HL-60 (cell line): ENCODE measurements at regions not wholly inside any gene's neighbourhood (a gene's known extent, or its start where the extent isn't known, plus 50 kb on each side); places are given as distances from the start of the nearest gene placed in this dataset.

Experiments
- DNase-seq, 2 experiments: peaks; one replicate each; pipeline ENCODE4 v3.0.0-alpha.2; 2010 to 2020; ENCODE audit warnings: low read depth in 1 of 2, low spot score in 1 of 2
- H3K27ac ChIP-seq: fragments of 250-450 bp; sonication (Bioruptor Pico); replicated peaks from 2 replicates; pipeline ENCODE4 v1.5.1; 2020; ENCODE audit warnings: mild to moderate bottlenecking, moderate library complexity
- H3K27me3 ChIP-seq: fragments of 250-450 bp; sonication (Bioruptor Pico); 2 replicates; pipeline ENCODE4 v1.5.1; 2021; ENCODE audit warnings: mild to moderate bottlenecking, moderate library complexity; ENCODE audit not compliant: insufficient read depth, poor library complexity, severe bottlenecking
- H3K4me3 ChIP-seq: replicated peaks from 2 replicates; pipeline ENCODE4 v1.5.1; 2011; ENCODE audit warnings: mild to moderate bottlenecking, control low read depth, low read length; ENCODE audit not compliant: insufficient read depth
- CTCF ChIP-seq: IDR thresholded peaks from one replicate; pipeline ENCODE4 v1.5.1; 2011; ENCODE audit warnings: low read length, control low read depth, inconsistent platforms; ENCODE audit not compliant: insufficient read depth
- GABPA ChIP-seq: IDR thresholded peaks from 2 replicates; pipeline ENCODE4 v1.6.1; 2012; ENCODE audit warnings: low read depth
- POLR2AphosphoS5 ChIP-seq: IDR thresholded peaks from 2 replicates; pipeline ENCODE4 v1.6.1; 2012; ENCODE audit warnings: low read depth
- REST ChIP-seq: IDR thresholded peaks from 2 replicates; pipeline ENCODE4 v1.6.1; 2012; ENCODE audit warnings: low read depth; ENCODE audit not compliant: insufficient replicate concordance
- SPI1 ChIP-seq: IDR thresholded peaks from 2 replicates; pipeline ENCODE4 v1.6.1; 2012; ENCODE audit warnings: low read depth, mild to moderate bottlenecking, borderline replicate concordance

- DNase-seq, result no peak
- Histone ChIP-seq H3K27me3 (no peaks in the 10 kb centered on the region), H3K4me3 (no peak overlapping the region), H3K27ac (no peak overlapping the region)
- TF ChIP-seq SPI1, result no peak
- no peak for TF ChIP-seq GABPA
- no peak for TF ChIP-seq CTCF
- no peak for TF ChIP-seq POLR2AphosphoS5
- TF ChIP-seq REST, result no peak
Measured at GRCh38 chr14:25574628-25575325, 524.8 kb upstream of the STXBP6 start.

GRCh38 chr14:25570483-25570882, 520.5 kb upstream of the STXBP6 start:
- H3K4me3 ChIP-seq, result no peak overlapping the region
- TF ChIP-seq SPI1 (no peak), POLR2AphosphoS5 (no peak), GABPA (no peak), CTCF (no peak), REST (no peak)
- no peak overlapping the region for H3K27ac ChIP-seq
- H3K27me3 ChIP-seq, result no peaks in the 10 kb centered on the region
- no peak for DNase-seq

- DNase-seq, result no peak
- H3K4me3 ChIP-seq, result no peak overlapping the region
- H3K27me3 ChIP-seq, result no peaks in the 10 kb centered on the region
- no peak overlapping the region for H3K27ac ChIP-seq
- TF ChIP-seq REST (no peak), SPI1 (no peak), GABPA (no peak), POLR2AphosphoS5 (no peak), CTCF (no peak)
Measured at GRCh38 chr14:25557466-25557865, 507.5 kb upstream of the STXBP6 start.
